GM18519 (cell line): ENCODE measurements at regions not wholly inside any gene's neighbourhood (a gene's known extent, or its start where the extent isn't known, plus 50 kb on each side); places are given as distances from the start of the nearest gene placed in this dataset.

Experiments used
- ATAC-seq: cut with Tn5 transposase; IDR thresholded peaks from one replicate; pipeline ENCODE4 v1.9.1; 2021; ENCODE audit warnings: mild to moderate bottlenecking, moderate library complexity; ENCODE audit not compliant: unreplicated experiment, low FRiP score

DNA sequence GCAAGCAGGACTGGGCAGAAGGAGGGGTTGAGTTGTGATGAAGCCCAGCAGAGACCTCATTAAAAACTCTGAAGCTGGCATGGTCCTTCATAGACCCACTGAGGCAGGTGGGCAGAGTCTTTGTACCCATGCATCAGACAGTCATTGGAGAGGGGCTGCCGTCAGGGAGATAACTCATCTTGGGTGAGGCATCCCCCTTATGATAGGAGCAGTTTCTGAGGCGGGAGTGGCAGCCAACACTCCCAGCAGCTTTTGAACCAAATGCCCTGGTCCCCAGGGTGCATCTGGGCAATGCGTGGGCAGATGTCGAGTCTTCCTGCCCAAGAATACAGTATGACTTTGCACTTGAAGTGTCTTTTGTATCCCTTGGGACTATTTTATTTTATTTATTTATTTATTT lies 68.1 kb downstream of the HTR5A start:
- ATAC-seq = no peak

DNA sequence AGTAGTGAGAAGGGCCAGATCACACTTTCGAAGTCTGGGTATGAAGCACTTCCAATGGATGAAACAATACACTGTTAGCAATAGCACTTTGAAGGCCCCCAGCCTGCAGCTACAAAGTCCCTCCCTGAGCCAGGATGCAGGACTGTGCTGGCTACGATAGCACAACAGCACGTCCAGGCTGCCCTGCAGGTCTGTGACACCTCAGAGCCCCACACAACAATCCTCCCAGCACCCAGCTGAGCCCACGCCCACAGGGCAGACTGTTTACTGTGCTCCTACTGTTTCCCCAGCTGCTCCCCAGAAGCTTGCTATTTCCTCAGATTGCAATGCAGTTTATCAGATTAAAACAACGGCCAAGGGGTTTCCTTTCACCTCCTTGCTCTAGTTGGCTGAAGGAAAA lies 71.4 kb downstream of the HTR5A start:
- no peak for ATAC-seq

DNA sequence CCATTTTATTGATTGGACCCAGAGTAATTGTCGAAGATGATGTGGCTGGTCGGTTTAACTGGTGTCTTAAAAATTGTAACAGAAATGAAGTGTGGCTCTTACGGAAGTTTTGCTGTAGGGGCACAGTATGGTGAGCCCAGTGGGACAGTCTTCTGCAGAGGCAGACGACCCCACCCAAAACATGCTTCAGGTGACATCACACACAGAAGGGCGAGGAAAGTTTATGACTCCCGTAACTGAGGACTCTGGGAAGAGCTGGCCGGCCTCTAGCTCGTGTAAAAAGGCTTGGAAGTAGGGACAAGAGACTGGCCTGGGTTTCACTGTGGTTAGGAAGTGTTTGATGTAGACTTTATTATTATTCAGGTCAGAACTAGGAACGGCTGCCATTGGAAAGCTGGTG lies 73.3 kb downstream of the HTR5A start:
- ATAC-seq = no peak

DNA sequence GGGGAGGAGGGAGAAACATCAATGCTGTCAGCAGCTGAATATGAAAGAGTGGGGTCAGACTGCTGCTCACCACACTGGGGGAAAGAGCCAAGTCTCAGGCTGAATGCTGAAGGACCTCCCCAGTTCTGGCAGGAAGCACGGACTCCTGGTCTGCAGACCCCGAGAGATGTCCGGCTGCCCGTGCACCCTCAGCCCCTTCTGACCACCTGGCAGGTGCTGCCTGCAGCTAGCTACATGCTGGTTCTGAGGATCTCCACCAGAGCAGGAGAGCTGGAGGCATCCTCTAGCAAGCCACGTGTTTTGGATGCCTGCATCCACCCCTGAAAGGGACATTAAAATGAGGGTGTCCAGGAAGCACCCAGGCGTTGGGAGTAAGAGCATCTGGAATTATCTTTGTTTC lies 74.2 kb downstream of the HTR5A start:
- ATAC-seq = no peak

DNA sequence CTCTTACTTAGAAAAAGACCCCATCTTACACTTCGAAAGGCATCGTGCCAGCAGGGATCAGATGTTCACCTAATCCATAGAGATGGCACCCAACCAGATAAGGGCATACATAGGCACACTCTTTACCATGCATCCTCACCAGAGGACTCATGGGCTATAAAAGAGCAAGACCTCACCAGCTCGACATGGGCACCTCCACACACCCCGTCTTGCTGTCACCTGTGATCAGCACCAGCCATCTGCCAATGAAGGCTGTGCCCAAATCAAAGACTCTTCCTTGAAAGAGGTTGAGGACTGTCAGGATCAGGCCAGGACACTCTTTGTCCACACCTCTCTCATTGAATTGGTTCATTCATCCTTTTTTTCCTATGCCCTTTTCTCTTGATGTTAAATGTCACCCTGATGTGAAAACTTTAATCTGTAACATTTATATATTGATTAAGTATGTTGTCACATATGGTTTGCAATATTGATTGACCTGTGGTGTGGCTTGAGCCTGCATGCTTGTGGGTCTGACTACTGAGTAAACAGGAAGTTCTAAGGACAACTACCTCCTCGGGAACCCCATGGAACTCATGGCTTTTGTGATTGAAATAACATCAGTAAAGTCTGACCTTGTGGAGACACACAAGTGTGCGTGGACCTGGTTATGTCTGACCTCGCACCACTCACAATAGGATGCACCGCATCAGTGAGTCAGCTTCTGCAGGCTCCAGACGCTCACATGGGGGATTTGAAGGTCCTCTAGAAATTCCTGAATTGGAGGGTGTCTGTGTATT lies 75.5 kb downstream of the HTR5A start:
- no peak for ATAC-seq

DNA sequence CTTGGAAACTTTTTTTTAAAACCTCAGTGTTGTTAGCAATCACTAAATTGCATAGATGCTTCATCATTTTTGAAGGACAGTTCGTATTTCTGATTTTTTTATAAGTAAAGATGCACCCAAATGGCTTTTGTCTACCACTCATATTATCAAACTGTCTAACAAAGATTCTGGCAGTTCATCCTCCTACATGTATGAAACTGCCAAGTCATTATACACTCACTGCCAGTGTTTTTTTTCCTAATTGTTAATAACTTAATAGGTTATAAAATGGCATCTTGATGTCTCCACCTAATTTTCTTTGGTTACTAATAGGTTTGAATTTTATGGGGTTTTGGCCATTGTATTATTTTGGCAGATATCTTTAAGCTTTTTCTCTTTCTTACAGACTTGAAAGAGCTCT lies 77.0 kb downstream of the HTR5A start:
- ATAC-seq = no peak

DNA sequence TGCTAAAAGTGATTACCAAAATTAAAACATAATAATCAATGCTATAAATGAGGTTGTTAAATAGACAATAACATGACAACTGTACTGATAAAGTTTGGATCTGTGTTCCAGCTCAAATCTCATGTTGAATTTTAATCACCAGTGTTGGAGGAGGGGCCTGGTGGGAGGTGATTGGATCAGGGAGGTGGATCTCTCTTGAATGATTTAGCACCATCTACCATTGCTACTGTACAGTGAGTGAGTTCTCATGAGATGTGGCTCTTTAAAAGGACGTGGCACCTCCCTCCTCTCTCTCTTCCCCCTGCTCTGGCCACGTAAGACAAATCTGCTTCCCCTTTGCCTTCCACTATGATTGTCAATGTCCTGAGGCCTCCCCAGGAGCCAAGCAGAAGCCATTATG lies 77.5 kb downstream of the HTR5A start:
- ATAC-seq = no peak

DNA sequence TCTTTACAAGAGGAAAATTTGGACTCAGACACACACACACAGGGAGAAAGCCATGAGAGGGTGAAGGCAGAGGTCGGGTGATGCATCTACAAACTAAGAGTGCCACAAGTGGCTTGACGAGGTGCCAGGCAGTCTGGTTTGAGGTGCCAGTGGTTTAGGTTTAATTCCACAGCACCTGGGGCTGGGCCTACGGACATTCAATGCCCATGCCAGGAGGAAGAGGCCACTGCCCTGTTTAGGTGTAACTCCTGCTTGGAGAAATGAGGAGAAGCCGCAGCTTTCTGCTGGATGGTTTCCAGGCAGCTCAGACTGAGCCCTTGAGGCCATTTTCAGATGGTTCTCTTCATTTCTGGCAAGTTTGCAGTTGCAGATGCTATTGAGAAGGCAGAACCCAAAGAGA lies 83.6 kb downstream of the HTR5A start:
- ATAC-seq = no peak

DNA sequence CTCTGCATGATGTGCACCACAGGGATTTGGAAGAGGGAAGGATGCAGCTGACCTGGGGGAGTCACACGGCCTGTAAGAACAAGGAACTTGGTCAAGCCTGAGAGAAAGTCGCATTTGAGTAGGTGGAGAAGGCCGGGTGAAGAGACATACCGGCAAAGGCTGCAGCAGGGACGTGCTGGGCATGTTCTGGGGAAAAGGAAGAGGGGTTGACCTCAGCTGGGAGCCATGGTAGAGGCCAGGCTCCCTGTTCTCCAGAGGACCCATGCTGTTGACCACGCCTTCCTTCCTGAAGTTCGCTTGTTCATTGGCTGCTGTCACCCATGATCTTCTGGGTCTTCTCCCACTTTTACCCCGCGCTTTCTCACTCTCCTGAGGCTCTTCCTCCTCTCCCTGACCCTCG lies 84.5 kb downstream of the HTR5A start:
- ATAC-seq = no peak

DNA sequence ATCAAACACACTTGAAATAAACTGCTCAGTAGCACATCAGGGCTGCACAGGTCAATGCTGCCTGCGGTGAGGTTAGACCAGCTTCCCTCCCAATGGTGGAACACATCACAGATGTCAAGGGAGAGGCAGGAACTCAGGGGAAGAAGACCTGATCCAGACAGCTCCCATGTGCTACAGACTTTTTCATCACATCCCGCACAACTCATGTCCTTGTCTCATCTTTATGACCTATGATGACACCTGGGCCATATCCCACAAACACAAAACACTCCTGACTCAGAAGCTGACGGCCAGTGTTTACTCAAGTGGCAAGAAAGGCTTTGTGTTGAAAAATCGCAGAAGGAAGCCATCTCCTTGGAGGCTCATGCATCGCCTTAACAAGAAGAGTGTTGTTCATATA lies 91.6 kb downstream of the HTR5A start:
- ATAC-seq = no peak

DNA sequence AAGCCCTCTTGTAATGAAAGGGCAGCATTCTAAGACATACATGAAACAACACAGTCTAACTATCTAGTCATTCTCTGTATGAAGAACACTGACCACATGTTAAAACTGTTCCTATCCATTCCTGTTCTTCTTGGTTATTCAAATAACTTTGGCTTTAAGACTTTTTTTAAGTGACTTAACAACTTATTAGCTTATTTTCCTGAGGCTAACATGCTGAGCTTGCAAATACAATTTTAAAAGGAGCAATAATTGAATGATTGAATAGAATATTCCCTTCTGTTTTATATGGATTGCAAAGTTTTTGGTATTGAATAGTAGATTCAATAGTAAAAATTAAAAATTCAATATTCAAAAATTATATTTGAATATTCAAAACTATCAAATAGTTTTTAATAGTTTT lies 92.3 kb downstream of the HTR5A start:
- no peak for ATAC-seq

DNA sequence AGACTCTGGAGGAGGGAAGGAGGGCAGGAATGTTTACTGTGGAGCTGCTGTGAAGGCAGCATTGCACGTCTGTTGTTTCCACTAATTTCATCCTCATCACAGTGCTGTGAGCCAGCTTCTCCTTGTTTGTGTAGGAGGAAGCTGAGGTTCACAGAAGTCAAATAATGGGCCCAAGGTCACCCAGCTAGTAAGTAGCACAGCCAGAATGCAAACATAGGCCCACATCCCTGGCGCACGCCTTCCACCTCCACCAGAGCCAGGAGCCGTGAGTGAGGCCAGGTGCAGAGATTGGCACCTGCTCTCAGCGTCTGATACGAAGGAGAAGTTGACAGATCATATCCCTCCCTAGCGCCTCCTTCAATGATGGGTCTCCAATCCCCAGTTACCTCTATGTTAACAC lies 93.6 kb downstream of the HTR5A start:
- no peak for ATAC-seq

DNA sequence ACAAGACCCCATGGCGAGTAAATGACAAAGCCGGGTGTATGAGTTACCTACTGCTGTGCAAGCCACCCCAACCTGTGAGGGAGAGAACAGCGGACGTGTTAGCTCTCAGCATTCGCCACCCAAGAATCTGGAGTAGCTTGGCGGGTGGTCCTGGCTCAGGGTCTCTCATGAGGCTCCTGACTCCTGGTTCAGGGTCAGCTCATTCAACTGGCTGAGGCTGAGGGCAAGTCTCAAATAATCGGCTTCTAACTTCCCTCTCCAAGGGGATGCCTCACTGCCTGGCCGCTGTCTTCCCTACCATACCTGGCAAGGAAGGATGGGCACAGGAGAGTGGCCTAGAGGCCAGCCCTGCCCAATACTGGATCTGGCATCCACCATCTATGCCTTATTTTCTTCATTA lies 94.2 kb downstream of the HTR5A start:
- ATAC-seq = no peak

DNA sequence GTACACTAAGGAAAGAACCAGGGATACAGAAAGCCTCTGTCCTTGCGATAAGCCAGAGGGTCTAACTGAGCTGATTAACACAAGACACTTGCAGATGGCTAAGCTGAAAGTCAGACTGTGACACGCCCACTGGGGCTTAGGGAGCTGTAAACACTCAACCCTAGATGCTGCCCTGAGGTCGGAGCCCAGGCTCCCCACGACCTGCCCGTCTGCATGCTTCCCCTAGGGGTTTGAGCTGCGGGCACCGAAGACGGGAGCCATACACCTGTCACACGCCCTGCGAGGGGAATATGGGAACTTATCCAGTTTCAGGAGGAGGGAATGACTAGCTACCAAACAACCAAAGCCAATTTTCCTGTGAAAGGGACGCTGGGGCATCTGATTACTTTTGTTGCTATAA lies 96.0 kb downstream of the HTR5A start:
- no peak for ATAC-seq

DNA sequence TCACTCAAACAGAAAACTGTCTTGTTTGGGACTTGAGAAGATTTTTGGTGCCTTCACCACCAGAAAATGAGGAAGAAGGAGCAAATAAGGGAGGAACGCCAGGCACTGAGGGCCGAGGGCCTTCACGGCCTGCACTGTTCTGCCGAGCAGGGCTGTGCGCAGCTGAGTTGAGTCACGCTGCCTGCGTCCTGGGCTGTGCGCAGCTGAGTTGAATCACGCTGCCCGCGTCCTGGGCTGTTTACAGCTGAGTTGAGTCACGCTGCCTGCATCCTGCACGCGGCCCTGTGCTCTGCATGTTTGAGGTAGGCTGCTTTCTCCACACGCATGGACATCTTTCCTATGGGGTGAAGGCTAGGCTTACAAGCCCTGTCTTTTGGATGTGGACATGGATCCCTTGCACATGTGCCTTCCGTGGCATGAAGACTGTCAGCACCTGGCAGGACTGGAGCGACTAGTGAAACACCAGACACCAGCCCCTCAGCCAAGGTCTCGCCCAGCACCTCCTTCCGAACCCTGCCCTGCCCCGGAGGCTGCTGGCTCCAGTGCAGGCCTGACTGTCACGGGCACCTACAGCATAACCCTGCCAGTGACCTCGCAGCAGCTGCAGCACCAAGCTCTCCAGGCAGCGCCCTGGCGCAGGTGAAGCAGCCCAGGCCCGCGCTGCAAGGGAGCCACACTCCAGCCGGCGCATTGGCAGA lies 96.7 kb downstream of the HTR5A start:
- no peak for ATAC-seq

DNA sequence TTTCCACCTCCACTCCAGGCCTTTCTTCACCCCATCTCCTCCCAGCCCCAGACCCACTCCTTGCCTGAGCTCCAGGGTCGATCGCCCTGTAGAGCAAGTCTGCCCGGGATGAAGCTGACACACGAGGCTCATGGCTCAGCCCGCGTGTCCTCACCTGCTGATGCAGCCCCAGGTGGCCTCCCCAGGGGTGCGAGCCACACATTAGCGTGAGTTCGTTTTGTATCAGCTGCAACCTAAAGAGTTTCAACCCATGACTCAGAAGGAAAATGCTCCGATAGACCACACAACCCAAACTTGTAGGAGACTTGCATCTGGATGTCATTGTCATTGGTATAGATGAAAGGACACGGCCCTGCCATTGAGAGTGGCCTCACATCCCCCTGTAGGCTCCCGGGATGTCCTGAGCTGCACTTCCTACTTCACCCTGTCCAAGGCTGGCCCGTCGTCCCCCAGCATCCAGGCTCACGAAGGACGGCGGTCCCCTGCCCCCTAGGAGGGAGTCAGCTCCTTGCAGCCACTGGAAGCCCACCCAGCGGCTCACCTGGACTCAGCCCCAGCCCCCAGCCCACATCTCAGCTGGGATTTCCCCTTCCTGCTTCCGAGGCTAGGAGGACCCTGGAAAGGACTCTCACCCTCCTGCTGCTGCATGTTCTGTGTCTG lies 97.7 kb downstream of the HTR5A start:
- no peak for ATAC-seq

DNA sequence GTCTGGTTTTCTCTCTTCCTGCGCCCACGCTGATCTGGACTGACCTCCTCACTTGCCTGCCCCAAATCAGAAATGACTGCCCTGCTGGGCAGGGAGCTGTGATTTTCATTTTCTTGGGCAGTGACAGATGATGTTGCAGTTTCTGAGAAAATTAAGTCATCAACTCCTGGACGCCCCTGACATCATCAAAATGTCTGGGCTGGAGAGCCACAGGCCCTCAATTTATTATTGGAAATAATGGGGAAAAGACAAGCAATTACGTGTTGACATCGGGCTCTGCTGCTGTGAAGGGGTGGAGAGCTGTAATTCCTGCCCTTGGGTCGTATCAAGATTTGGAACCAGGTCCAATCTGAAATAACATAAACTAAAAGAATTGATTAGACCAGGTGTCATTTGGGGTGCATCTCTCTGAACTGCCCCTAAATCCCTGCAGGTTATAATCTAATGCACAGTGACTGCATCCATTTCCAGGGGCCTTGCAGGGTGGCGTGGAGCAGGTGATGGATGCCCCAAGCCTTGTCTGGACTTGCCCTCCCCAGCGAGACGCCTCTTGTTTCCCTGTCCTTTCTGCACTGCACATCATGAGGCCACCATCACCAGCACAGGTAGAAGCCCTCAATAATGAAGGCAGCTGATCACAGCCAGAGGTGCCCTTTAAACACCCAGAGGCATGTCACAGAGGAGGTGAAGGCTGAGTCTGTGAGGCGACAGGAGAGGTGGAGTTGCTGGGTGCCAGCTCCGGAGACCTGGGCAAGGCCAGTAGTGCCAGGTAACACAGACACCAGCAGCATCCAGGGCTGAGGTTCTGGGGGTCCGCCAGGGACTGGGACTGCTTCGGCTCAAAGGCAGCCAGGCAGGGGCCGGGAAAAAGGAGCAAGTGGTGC lies 98.7 kb downstream of the HTR5A start:
- ATAC-seq = no peak

DNA sequence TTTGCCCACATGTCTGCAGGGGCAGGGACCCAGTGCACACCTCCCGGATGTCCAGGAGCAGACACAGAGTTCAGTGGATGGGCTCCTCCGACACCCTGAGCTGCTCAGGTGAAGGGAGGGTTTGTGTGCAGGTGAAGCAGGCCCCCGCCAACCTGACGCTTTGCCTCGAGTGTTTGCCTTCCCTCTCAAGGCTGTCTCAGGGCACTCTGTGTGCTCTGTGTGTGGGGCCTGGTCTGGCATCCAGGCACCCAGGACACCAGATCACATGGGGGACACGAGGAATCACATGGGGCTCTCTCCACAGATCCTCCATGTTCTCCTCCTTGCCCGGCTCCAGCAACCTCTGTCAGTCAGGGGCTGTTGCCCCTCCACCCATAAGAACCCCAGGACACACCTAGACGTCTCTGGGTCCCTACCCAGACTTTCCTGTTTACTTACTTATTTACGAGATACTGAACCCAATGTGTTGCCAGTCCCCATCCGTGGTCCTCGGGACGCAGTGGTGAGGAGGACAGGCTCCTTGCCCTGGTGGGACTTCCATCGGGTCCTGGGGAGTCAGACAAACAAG lies 99.5 kb downstream of the HTR5A start:
- no peak for ATAC-seq

DNA sequence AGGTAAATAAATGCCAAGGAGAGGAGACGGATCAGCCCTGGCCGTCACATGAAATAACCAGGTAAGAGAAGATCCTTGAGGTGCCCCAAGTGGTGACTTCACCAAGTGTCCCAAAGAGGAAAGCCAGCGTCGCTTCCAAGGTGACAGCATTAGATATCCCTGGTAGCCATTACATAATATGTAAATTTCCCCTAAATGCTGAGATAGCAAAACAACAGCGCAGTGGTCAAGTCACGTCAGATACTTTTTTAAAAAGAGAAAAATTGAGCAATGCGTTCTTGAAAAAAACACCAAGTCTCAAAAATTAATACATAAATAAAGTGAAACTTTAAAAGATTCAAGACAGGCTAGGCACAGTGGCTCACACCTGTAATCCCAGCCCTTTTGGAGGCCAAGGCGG lies 100.2 kb downstream of the HTR5A start:
- ATAC-seq = no peak

DNA sequence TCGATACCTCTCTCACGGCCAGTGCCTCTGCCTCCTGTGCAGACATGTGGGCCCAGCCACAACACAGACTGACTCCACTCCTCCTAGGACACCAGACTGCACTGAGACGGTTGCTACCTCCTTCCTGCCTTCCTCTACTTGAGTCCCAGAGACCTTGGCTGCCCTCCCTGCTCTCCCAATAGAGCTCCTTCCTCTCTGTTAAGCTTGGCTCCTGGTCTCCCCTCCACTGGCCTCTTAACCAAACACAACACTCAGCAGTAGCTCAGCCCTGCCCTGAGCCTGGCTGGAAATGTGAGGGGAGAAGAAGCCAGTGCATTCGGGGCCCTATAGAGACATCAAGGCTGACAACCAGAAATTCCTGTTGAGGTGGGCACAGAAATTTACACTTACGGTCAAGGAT lies 102.0 kb downstream of the HTR5A start:
- ATAC-seq = no peak

DNA sequence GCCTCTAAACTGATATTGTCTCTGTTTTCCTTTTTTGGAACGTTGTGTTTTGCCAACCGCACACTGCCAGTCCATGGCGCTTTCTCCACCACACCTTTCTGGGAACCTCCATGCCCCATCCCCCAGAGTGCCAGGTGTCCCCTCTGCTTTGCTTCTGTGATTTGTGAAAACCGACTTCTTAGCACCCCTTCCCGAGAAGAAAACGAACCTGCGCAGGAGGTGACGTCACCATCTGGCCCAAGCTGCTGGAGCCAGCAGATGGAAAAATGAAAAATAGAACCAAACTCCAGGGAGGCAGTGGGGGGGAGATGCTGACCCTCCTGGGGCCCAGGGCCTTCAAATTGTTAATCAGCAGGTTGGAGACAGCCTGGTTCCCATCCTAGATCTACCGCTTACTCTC lies 103.8 kb downstream of the HTR5A start:
- ATAC-seq = no peak
